H4 (cell line): ENCODE measurements at regions not wholly inside any gene's neighbourhood (a gene's known extent, or its start where the extent isn't known, plus 50 kb on each side); places are given as distances from the start of the nearest gene placed in this dataset.
A peak's percentile ranks its signal among the peaks of the same experiment; 100 is the strongest.
"Not testable (repeated sequence)": the region's sequence is repeated elsewhere in the genome, so short reads cannot be mapped to it uniquely, and the experiment has no call there.

Experiments used
- DNase-seq: peaks from one replicate; pipeline ENCODE4 v3.0.0-alpha.2; 2015; ENCODE audit warnings: low spot score

GRCh38 chr11:19433367-19433766, 192.6 kb upstream of the E2F8 start:
- DNase-seq = no peak

GRCh38 chr11:19432370-19433061, 191.8 kb upstream of the E2F8 start:
- peak; percentile 94 for DNase-seq

- no peak for DNase-seq
Measured at GRCh38 chr11:19430754-19431398, 190.1 kb upstream of the E2F8 start.

GRCh38 chr11:19430346-19430745, 189.6 kb upstream of the E2F8 start:
- no peak for DNase-seq

- DNase-seq = no peak
Measured at GRCh38 chr11:19429108-19429760, 188.5 kb upstream of the E2F8 start.

- no peak for DNase-seq
Measured at GRCh38 chr11:19428206-19429002, 187.7 kb upstream of the E2F8 start.

GRCh38 chr11:19426756-19427403, 186.1 kb upstream of the E2F8 start:
- no peak for DNase-seq

- DNase-seq = no peak
Measured at GRCh38 chr11:19426011-19426755, 185.4 kb upstream of the E2F8 start.

- no peak for DNase-seq
Measured at GRCh38 chr11:19422276-19422675, 181.5 kb upstream of the E2F8 start.

GRCh38 chr11:19420868-19421533, 180.3 kb upstream of the E2F8 start:
- DNase-seq = no peak

- peak; percentile 48 for DNase-seq
Measured at GRCh38 chr11:19419808-19420207, 179.1 kb upstream of the E2F8 start.

GRCh38 chr11:19419021-19419750, 178.4 kb upstream of the E2F8 start:
- peak; percentile 50 for DNase-seq

- DNase-seq = no peak
Measured at GRCh38 chr11:19418221-19418620, 177.5 kb upstream of the E2F8 start.

GRCh38 chr11:19412070-19412469, 171.3 kb upstream of the E2F8 start:
- DNase-seq = not testable (repeated sequence)

- DNase-seq = no peak
Measured at GRCh38 chr11:19410032-19410431, 169.3 kb upstream of the E2F8 start.

GRCh38 chr11:19409307-19409706, 168.6 kb upstream of the E2F8 start:
- DNase-seq = no peak

- no peak for DNase-seq
Measured at GRCh38 chr11:19407677-19408270, 167.0 kb upstream of the E2F8 start.

- DNase-seq = no peak
Measured at GRCh38 chr11:19405966-19406365, 165.2 kb upstream of the E2F8 start.

GRCh38 chr11:19404787-19405186, 164.0 kb upstream of the E2F8 start:
- no peak for DNase-seq
